Loucy (cell line): ENCODE measurements at regions not wholly inside any gene's neighbourhood (a gene's known extent, or its start where the extent isn't known, plus 50 kb on each side); places are given as distances from the start of the nearest gene placed in this dataset.

Experiments used
- CTCF ChIP-seq: fragments of 200-600 bp; sonication (generic); conservative IDR thresholded peaks from 2 replicates; pipeline ENCODE4 v1.5.1; 2014; ENCODE audit warnings: mild to moderate bottlenecking, antibody characterized with exemption, low read length
- EZH2phosphoT487 ChIP-seq: fragments of 200-600 bp; IDR thresholded peaks from 2 replicates; pipeline ENCODE4 v1.6.1; 2018; ENCODE audit warnings: antibody characterized with exemption, mild to moderate bottlenecking, moderate library complexity, borderline replicate concordance

GRCh38 chr16:54842743-54843423 lies 87.8 kb upstream of the IRX5 start:
- no peak for TF ChIP-seq CTCF
- TF ChIP-seq EZH2phosphoT487 = no peak
